ENCODE measurements at regions not wholly inside any gene's neighbourhood (a gene's known extent, or its start where the extent isn't known, plus 50 kb on each side); places are given as distances from the start of the nearest gene placed in this dataset.

- Histone ChIP-seq H3K79me2 (ENCODE audit: insufficient read depth, low read depth) (no peaks in the 10 kb centered on the region), H3K36me3 (ENCODE audit: insufficient read depth) (no peaks in the 10 kb centered on the region), H3K4me3 (IDR thresholded peaks at IDR 0.05; ENCODE audit: insufficient read depth, low read depth, low read length) (no peak overlapping the region), H3K4me2 (no peak overlapping the region), H4K20me1 (ENCODE audit: insufficient read depth) (no peaks in the 10 kb centered on the region), H3K4me1 (ENCODE audit: low read depth, poor library complexity, severe bottlenecking) (peaks cover 6% of the 10 kb centered on the region), H2AFZ (ENCODE audit: low read depth) (no peak overlapping the region), H3K27me3 (ENCODE audit: insufficient read depth, low read depth) (no peaks in the 10 kb centered on the region), H3K9ac (no peak overlapping the region), H3K27ac (no peak overlapping the region)
- TF ChIP-seq CTCF (conservative IDR thresholded peaks at IDR 0.05; ENCODE audit: low read depth, low read length), result no peak
Measured at GRCh38 chr4:22884157-22884556, 191.4 kb downstream of the GBA3 start.

- H4K20me1 ChIP-seq (ENCODE audit: insufficient read depth), result no peaks in the 10 kb centered on the region
- H3K79me2 ChIP-seq (ENCODE audit: insufficient read depth, low read depth), result no peaks in the 10 kb centered on the region
- H3K36me3 ChIP-seq (ENCODE audit: insufficient read depth), result no peaks in the 10 kb centered on the region
- H3K27me3 ChIP-seq (ENCODE audit: insufficient read depth, low read depth), result no peaks in the 10 kb centered on the region
- no peak overlapping the region for H3K9ac ChIP-seq
- H3K4me1 ChIP-seq (ENCODE audit: low read depth, poor library complexity, severe bottlenecking), result no peaks in the 10 kb centered on the region
- H3K27ac ChIP-seq, result no peak overlapping the region
- no peak overlapping the region for H3K4me3 ChIP-seq (IDR thresholded peaks at IDR 0.05; ENCODE audit: insufficient read depth, low read depth, low read length)
- no peak for TF ChIP-seq CTCF (conservative IDR thresholded peaks at IDR 0.05; ENCODE audit: low read depth, low read length)
- H2AFZ ChIP-seq (ENCODE audit: low read depth), result no peak overlapping the region
- no peak overlapping the region for H3K4me2 ChIP-seq
Measured at GRCh38 chr4:22881411-22881810, 188.7 kb downstream of the GBA3 start.

GRCh38 chr4:22877486-22878052 is 184.8 kb downstream of the GBA3 start:
- H3K79me2 ChIP-seq (ENCODE audit: insufficient read depth, low read depth), result no peaks in the 10 kb centered on the region
- no peaks in the 10 kb centered on the region for H3K36me3 ChIP-seq (ENCODE audit: insufficient read depth)
- H3K4me3 ChIP-seq (IDR thresholded peaks at IDR 0.05; ENCODE audit: insufficient read depth, low read depth, low read length), result no peak overlapping the region
- H3K27me3 ChIP-seq (ENCODE audit: insufficient read depth, low read depth), result no peaks in the 10 kb centered on the region
- peaks cover 3% of the 10 kb centered on the region for H3K4me1 ChIP-seq (ENCODE audit: low read depth, poor library complexity, severe bottlenecking)
- H4K20me1 ChIP-seq (ENCODE audit: insufficient read depth), result no peaks in the 10 kb centered on the region
- no peak overlapping the region for H3K27ac ChIP-seq
- no peak for TF ChIP-seq CTCF (conservative IDR thresholded peaks at IDR 0.05; ENCODE audit: low read depth, low read length)
- H2AFZ ChIP-seq (ENCODE audit: low read depth), result no peak overlapping the region
- no peak overlapping the region for H3K4me2 ChIP-seq
- H3K9ac ChIP-seq, result no peak overlapping the region

- H3K79me2 ChIP-seq (ENCODE audit: insufficient read depth, low read depth), result no peaks in the 10 kb centered on the region
- H2AFZ ChIP-seq (ENCODE audit: low read depth), result no peak overlapping the region
- no peak overlapping the region for H3K27ac ChIP-seq
- no peak overlapping the region for H3K4me3 ChIP-seq (IDR thresholded peaks at IDR 0.05; ENCODE audit: insufficient read depth, low read depth, low read length)
- TF ChIP-seq CTCF (conservative IDR thresholded peaks at IDR 0.05; ENCODE audit: low read depth, low read length), result no peak
- H3K4me2 ChIP-seq, result no peak overlapping the region
- no peaks in the 10 kb centered on the region for H3K27me3 ChIP-seq (ENCODE audit: insufficient read depth, low read depth)
- H4K20me1 ChIP-seq (ENCODE audit: insufficient read depth), result no peaks in the 10 kb centered on the region
- no peaks in the 10 kb centered on the region for H3K36me3 ChIP-seq (ENCODE audit: insufficient read depth)
- no peak overlapping the region for H3K9ac ChIP-seq
- peaks cover 3% of the 10 kb centered on the region for H3K4me1 ChIP-seq (ENCODE audit: low read depth, poor library complexity, severe bottlenecking)
Measured at GRCh38 chr4:22876270-22876669, 183.5 kb downstream of the GBA3 start.
